ENCODE measurements at regions not wholly inside any gene's neighbourhood (a gene's known extent, or its start where the extent isn't known, plus 50 kb on each side); places are given as distances from the start of the nearest gene placed in this dataset.

DNA sequence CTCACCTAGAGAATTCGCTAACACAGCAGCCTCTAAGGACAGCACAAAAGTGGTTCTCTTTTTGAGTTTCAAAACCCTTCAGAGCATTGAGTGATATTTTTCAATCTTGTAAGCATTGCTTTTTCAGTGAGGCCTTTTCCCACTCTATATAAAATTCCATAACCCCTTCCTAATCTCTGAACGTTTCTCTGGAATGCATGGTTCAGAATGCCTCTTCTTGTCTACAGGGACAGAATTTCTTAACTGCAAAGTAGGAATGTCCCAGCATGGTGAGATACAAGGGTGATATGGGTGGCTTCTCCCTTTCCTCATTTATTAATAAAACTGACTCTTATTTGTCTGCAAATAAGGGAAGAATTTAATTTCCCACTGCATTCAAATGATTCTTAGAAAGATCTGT, 377.9 kb downstream of the LTN1 start:
- TF ChIP-seq POLR2A (IDR thresholded peaks at IDR 0.05) (no peak), EP300 (IDR thresholded peaks at IDR 0.05; ENCODE audit: low read depth) (no peak)

All from transverse colon (tissue), 1 donor.